NCI-H524 (cell line): ENCODE measurements at regions not wholly inside any gene's neighbourhood (a gene's known extent, or its start where the extent isn't known, plus 50 kb on each side); places are given as distances from the start of the nearest gene placed in this dataset.

ENCODE experiments used
- DNase-seq, 2 experiments: peaks; one replicate each; lab custom pipeline; 2025; lab: John Stamatoyannopoulos, UW

DNA sequence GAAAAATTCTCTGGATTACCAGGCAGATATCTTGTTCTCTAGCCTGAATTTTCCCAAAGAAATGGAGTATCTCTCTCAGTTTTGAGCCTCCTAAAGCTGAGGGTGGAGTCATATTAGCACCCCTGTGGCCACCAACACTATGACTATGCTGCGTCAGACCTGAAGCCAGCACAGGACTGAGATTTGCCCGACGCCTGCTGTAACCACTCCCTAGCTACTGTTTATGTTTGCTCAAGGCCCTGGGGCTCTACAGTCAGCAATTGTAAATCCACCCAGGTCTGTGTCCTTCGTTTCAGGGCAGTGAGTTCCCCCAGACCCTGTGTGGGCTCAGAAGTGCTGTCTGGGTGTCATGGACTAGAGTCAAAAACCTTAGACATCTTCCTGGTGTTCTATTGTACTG, 61.4 kb downstream of the ZXDA start:
- no peak for DNase-seq

GRCh38 chrX:57822818-57823217, 87.4 kb downstream of the ZXDA start:
- no peak for DNase-seq

GRCh38 chrX:57822398-57822797, 87.9 kb downstream of the ZXDA start:
- DNase-seq = no peak

GRCh38 chrX:57821703-57822387, 88.4 kb downstream of the ZXDA start:
- DNase-seq = peak; percentile 5 to 64

DNA sequence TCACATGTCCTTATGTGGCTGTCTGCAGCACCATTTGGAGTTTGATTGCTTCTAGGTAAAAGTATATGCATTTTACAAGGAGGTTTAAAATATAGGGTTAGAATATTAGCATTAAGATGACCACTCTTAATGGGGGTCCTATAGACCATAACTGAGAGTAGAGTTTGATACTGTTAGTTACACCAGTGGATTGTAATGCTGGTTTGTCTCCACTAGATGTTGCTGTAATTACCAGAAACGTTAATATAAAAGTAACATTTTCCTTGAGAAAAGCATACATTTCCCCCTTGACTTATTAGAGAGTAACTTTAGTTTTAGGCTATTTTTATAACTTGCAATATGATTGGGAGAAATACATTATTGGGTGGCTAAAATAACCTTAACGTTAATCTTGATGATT, 93.0 kb downstream of the ZXDA start:
- peak in 1 of 2 experiments; percentile 12 for DNase-seq

- peak in 1 of 2 experiments; percentile 38 for DNase-seq
Observed at GRCh38 chrX:57772637-57773036, 92.6 kb upstream of the NLRP2B start.

DNA sequence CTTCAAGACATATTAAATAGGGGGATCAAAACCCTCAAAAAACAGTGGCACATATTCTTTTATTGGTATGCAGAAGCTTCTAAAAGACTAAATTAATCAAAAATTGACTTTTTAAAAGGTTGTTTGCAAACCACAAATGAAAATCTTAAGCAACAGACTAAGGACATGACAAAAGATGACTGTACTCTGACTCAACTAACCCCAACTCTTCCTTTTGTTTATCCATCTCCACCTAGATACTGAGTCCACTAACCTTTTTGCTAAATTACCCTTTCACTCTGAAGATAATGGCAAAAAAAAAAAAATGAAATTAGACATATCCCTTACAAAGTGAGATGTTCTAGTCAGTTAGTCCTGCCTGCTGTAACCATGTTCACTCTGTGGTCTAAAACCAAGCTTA, 91.6 kb upstream of the NLRP2B start:
- DNase-seq = no peak

GRCh38 chrX:57752866-57753265, 72.8 kb upstream of the NLRP2B start:
- no peak for DNase-seq

DNA sequence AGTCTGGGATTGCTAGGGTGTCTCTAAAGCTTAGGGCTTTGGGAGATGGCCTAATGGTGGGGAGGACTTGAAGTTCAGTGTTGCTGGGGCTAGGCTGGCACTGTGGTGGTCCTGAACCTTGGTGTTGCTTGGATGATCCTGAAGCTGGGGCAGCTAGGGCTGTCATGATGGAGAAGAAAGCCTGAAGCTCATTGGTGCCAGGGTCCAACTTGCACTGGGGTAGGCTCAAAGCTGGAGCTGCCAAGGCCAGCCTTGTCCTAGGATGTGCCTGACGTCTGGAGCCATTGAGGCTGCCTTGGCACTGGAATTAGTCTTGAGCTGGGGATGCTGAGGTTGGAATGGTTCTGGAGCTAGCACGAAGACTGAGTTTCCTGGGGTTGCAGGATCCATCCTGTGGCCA, 61.0 kb upstream of the NLRP2B start:
- no peak for DNase-seq

GRCh38 chrX:57737881-57738280, 57.8 kb upstream of the NLRP2B start:
- DNase-seq = no peak
